NCI-H2107 treated with DMSO at 0.1 percent for 48 hours (cell line): ENCODE measurements at regions not wholly inside any gene's neighbourhood (a gene's known extent, or its start where the extent isn't known, plus 50 kb on each side); places are given as distances from the start of the nearest gene placed in this dataset.

Source experiments
- DNase-seq: peaks from one replicate; lab custom pipeline; 2025; ENCODE audit not compliant: unreplicated experiment; lab: John Stamatoyannopoulos, UW

DNA sequence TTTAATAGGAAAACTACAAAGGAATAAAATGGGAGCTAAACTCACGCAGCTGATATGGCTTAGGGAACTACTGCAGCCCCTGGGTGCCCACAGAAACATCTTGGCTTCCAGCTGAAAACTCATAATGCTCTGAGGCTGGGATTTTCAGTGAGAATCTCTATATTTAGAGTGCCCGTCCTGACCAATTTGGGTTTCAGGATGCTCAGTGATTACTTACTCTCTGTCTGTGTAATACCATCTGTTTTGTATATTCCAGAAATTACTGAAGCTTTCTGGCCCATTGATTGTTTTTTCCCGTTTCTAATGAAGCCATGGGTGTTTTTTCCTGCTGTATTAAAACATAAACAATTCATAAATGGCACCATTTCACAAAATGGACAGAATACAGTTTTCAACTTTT is 50.6 kb upstream of the ZNF385D start:
- DNase-seq: no peak

DNA sequence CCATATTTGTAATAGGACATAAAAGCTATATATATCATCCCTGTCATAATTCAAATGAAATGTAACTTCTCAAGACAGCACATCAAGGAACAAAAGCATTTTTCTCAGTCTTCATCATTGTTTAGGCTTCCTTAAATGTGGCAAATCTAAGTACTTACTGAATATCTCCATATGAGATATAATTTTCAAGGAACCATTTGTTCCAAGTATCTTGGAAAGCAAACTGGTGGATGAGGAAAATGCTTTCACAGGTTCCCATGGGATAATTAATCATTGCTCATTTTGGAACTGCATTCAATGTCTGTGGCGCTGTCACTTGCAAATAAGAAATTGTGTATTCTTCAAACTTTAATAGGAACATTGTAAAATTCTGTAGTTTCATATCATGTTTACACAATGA is 52.6 kb upstream of the ZNF385D start:
- DNase-seq: no peak

DNA sequence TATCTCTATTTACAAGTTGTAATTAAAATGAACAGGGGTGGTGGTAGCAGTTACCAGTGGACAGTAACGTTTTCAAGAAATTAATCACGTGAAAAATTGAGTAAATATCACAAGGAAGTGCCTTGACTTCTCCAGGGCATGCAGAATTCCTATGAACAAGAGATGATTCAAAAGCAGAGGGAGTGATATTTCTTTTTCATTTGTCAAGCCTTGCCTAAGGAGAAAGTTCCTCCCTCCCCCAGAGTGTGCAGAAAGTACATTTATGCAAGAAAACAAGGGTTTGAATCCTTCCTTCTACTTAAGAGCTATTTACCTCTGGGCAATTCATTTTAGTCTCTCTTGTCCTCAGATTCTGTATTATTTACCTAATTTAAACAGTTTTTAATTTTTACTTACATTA is 53.3 kb upstream of the ZNF385D start:
- no peak for DNase-seq

DNA sequence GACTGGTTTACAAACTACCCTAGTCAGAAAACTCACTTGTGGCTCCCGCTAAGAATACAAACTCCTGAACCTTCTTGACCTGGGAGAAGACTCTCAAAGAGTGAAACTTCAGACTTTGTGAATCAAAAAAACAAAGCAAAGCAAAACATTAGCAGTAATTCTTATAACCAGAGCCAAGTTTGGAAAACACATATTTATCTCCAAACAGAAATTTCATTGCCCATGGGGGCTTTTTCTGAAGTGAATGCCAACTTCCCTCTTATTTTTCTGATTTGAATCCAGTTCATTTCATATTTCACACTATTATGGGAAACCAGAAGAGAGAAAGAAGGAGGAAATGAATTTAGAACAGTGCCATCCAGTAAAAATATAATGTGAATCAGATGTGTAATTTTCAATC is 55.7 kb upstream of the ZNF385D start:
- no peak for DNase-seq

DNA sequence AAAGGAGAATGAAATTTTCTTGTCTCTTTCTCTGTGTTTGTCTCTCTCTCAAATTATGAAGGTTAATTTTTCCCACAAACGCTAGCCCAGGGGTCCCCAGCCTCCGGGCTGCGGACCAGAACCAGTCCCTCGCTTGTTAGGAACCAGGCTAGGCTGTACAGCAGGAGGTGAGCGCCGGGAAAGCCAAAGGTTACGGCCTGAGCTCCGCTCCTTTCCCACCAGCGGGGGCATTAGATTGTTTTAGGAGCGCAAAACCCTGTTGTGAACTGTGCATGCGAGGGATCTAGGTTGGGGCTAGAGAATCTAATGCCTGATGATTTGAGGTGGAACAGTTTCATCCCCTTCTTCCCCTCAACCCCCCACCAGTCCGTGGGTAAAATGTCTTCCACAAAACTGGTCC is 74.7 kb upstream of the ZNF385D start:
- no peak for DNase-seq

DNA sequence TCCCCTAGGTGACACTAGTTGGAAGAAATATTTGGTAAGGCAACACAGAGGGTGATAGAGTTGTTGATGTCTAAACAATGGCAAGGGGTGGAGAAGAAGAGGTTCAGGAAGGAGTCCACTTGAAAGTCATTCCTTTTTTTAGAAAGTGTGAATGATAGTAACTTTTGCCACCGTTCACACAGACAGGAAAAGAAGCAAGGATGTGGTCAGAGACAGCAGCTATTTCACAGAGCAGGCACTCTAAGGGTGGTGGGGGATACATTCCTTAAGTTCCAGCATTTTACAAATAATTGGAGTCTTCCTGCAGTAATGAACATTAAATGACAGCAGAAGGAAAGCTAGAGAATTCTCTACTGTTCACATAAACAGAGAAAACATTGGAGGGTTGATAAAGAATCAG is 75.4 kb upstream of the ZNF385D start:
- no peak for DNase-seq

DNA sequence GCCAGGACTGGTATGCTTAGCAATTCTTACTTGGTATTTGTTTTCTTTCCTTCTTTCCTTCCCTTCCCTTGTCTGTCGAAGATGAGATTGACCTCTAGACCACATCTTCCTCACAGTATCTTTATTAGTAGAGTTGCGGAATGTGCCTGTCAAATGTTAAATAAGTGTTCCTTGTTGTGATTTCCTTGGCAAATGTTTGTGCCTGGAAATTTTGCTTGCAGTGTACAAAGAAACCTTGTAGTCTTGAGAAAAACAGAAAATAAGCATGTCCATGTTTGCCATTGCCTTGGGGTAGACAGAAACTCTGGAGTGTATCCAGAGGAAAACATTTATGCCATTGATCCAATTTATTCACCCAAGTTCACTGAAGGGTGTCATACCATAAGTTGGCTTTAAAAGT is 79.5 kb upstream of the ZNF385D start:
- no peak for DNase-seq

DNA sequence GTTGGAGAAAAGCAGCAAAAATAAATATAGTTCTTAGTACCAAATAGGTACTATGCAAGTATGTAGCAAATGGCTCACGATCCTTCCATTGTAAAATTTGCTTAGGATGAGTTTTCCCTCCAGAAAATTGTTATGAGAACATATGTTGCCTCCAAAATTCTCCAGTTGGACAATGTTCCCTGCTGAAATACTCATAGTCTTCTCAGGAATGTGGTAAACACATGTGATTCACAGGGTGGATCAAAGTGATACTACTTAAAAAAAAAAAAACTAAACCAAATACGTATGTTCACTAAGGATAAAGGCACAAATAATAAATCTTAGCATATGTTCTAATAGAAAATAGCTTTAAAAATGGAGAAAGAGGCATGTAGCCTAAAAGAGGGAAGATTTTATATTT is 84.3 kb upstream of the ZNF385D start:
- DNase-seq: no peak

DNA sequence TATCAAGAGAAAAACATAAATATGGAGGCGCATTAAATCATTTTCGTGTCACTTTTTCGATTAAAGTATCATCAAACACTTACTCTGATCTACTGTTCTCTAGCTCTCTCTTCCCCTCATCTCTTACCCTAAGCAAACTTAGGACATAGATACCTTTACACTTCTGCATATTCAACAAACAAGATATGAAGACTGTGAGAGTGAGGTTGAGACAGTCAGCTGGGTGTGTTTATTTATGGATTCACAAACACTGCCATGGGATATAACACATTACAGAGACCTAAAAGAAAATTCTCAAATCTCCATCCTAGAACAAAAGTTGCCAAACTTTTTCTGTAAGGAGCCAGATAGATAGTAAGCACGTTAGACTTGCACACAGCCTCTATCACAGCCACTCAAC is 85.2 kb upstream of the ZNF385D start:
- no peak for DNase-seq

DNA sequence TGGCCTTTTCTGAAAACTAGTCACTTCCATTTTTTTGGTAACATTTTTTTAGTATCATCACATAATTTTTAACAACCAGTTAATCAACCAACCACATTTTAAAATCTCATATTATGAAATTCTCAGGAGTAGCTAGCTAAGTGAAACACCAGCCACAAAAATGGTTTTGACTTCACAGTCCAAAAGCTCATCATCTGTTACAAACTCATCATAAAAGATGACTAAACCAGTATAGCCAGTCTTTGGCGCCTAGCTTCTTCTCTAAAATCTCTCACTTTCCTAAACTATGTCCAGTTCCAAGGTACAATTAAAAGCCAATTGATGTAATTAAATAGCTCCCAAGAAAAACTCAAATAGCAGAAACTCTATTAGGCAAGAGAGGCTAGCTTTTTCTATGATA is 88.2 kb upstream of the ZNF385D start:
- no peak for DNase-seq

DNA sequence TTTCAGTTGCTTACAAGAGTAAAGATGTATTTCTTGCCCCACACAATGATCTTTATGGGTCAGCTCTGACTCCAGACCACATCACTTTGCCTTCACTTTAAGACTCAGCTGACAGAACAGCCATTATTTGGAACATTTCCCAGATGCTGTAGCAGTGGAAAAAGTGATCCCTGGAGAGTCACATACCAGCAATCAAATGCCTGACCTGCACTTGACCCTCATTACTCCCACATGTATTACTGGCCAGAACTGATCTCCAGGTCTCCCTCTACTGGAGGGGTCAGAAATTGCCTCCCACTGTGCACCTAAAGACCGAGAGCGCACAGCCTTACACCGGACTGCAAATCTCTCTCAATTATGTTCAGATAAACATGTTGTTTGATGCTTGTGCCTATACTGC is 88.6 kb upstream of the ZNF385D start:
- no peak for DNase-seq

DNA sequence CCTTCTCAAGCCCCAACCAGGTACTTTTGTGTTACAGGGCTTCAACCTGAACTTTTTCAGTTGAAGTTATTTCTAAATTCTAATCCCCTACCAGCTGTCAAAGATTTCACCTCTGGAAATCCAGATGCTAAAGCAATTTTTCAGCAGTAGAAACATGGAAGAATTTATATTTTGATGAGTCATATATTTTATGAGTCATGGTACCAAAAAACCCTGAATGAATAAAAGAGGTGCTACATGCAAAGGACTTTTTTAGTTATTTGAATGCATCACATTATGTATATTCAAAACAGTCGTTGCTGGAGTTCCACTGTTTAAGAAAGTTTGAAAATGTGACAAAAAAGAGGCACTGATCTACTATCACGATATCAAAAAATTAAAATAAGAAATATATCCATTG is 96.0 kb upstream of the ZNF385D start:
- DNase-seq: no peak

DNA sequence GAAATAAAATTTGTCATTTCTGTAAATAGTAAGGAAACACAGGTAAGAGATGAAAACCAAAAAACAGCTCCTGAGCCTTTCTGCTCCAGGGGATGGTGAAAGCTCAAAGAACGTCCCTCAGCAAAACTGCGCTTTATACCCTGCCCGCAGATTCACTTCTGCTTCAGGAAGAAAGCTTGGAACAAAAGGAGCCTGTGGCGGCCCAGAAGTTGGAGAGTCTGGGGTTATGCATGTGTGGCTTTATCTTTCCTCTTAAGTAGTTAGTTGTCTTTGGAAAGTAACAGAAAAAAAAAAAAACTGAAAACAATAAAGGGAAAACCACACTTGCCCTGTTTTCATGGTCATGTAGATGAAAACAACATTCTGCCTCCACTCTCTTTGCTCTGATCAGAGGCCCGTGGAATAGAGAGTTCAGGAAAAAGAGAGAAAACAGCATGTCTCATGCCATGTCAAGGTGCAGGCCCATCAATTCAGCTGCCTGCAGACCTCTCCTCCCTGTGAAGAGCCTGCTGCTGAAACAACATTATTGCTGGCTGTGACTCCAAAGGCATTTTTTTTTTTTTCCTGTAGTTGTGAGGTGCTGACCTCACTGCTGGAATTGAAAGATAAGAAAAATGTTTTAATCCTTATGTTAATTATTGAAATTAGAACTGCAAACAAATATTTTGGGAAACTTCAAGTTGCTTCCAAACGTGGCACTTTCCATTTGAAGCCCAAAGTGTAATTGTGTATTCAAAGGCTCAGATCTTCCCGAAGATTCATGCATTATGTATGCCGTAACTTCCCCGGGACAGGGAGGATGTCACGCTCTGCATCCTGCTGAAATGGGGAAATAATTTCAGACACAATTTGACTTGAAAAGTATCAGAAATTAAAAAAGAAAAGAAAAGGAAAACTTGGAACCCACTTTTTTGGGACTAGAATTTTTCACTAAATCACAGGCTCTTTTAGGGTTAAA is 108.4 kb upstream of the ZNF385D start:
- no peak for DNase-seq

DNA sequence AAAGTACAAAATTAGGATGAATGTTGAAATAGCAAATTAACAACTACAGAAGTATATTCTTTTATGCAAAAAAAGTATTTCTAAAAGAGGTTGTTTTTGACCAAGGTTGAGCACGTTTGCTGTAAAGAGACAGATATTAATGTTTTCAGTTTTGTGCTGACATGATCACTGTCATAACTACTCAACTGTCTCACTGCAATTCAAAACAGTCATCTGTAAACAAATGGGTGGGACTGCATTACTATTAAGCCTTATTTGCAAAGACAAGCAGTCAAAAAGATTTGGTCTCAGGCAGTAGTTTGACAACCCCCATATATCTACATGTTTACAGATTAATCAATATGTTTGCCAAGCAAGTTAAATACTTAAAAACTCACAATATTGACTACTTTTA is 109.1 kb upstream of the ZNF385D start:
- no peak for DNase-seq

DNA sequence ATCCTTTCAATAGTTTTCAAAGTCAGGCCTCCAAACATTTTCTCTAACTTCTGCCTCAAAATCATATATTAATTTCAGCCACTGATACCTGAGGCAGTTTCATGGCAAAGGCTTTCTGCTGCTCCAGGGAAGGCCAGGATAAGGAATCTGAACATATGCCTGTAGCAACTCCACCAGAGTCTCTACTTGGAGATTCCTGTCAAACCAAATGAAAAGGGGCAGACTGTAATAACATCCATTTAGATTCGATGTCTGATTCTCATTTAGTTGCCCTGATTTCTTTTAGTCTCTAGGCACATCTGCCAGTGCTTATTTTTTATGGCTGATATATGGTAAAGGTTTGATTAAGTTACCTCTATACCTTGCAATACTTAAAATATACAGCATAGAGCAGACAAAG is 109.6 kb upstream of the ZNF385D start:
- no peak for DNase-seq

DNA sequence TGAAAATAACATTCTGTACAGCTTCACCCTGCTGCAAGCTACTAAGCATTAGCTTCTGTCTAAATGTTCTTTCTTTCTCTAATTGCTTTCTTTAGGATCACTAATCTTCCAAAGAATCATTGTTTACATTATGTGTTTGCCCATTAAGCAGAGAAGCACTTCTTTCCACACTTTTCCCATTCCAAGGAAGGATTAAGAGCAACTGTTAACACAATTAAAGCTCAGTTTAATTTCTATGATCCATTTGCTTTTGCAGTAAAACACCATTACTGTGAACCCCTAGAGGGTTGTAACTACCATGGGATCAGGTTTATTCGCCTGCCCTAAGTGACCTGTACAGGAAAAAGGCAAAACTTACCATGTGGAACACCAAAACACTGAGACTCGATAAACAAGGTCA is 125.8 kb upstream of the ZNF385D start:
- no peak for DNase-seq

DNA sequence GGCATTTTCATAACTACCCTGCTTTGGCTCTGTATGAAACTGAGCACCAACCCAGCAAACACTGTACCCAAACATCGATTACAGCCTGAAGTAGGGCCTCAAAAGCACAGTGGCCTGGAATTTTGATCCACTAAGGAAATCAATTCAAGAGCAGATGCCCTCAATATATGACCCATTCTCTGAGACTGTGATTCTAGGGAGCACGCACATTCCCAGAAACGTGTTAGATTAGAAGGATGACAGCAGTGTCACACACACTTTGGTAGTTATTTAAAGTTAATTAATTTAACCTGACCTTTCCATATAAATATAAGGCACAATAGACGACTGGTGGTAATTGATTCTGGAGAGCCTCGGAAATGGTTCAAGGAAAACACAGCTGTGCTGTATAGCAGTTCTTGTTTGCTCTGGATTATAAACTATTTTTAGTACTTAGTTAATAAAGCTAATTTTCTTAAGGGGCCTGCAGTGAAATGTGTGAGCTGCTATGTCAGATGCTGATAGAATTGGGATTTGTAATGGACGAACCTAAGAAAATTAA is 126.3 kb upstream of the ZNF385D start:
- no peak for DNase-seq

DNA sequence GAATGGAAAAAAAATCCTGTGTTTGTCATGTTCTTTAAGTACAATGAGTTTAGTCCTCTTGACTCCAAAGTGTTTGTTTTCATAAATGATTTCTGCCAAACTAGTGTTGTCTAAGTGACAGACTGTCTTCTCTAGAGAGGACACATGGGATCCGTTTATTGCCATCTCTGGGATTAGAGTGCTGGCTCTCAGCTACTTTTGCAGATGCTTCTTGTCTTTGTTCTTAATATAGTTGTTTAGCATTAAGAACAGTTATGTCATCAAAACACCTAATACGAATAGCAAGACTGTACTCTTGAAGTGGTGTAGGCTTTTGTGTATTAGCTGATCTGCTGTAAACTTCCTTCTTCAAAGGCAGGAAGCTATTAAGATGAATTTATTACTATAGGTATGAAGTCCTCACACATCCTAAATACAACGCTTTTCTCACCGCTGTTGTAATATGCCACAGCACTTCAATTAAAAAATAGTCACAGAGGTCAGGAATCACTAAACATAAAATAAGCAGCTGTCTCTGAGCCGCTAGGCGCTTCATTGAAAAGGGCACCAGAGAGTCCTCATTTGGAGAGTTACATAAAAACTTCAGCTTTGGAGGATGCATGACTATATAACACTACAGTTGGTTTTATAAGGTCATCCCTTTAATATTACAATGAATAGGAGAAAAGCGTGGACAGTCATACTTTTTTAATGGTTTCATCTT is 128.3 kb upstream of the ZNF385D start:
- DNase-seq: no peak

DNA sequence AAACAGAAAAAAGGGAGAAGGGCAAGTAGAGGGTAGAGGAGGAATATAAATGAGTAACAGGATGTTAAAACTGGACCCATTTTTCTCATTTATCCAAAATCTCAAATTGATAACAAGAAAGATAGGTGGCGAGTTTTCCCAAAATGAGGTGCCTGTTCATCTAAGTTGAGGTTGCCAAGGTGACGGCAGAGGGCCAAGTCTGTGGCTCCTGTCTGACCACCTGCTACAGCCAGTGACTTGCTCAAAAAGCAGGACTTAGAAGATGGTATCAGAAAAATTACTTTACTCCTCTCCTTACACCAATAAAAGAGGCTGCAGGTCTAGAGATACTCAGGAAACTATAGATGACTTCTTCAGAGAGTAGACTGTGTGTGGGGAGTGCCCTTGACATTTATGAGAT is 137.6 kb upstream of the ZNF385D start:
- no peak for DNase-seq

DNA sequence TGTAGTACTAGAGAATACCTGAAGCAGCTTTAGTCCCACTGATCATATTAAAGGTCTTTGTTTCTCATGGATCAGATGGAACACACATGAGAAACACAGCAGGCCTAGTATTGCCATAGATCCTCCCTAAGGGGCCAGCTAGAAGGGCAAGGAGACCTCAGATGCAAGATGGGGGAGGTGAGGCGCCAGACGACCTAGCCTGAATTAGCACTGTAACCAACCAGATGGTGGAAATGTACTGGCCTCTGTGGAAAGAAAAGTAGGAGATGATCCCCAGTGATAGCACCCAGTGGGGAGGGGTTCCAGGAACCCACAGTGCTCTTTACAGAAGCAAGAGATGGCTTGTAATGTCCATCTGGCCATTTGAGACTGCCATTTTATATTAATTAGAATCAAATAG is 138.2 kb upstream of the ZNF385D start:
- DNase-seq: no peak

DNA sequence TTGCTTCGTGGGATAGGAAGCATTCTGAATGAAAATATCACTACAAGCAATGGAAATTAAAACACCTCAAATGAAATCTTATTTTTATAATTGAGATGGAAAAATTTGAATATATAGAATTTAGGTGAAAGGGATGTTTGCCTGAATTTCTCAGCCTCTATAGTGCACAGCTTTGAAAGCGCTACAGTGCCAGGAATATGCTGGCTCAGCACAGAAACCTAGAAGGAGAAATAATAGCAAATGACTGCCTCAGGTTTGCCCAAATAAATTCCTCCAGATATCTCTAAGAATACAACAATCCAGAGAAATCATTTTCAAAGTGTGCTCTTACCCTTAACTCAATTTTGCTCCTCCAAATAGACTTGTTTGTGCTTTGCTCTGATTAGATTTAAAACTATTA is 141.1 kb upstream of the ZNF385D start:
- no peak for DNase-seq

DNA sequence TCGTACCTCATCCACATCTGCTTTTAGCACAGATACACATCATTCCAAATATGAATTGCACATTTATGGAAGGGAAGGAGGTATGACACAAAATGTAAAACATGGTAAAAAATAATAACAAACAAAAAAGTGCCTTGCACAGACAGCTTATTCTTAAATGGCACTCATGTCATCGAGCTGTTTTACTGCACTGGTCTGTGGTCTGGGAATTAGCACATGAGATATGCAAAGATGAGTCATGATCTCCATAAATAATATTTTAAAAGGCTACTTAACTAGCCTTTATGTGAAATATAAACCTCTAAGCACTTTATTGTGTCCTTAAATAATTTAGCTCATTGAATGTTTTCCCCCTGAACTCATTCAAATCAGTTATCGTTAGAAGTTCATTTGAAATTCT is 142.2 kb upstream of the ZNF385D start:
- no peak for DNase-seq
